ENCODE measurements at regions not wholly inside any gene's neighbourhood (a gene's known extent, or its start where the extent isn't known, plus 50 kb on each side); places are given as distances from the start of the nearest gene placed in this dataset.

DNA sequence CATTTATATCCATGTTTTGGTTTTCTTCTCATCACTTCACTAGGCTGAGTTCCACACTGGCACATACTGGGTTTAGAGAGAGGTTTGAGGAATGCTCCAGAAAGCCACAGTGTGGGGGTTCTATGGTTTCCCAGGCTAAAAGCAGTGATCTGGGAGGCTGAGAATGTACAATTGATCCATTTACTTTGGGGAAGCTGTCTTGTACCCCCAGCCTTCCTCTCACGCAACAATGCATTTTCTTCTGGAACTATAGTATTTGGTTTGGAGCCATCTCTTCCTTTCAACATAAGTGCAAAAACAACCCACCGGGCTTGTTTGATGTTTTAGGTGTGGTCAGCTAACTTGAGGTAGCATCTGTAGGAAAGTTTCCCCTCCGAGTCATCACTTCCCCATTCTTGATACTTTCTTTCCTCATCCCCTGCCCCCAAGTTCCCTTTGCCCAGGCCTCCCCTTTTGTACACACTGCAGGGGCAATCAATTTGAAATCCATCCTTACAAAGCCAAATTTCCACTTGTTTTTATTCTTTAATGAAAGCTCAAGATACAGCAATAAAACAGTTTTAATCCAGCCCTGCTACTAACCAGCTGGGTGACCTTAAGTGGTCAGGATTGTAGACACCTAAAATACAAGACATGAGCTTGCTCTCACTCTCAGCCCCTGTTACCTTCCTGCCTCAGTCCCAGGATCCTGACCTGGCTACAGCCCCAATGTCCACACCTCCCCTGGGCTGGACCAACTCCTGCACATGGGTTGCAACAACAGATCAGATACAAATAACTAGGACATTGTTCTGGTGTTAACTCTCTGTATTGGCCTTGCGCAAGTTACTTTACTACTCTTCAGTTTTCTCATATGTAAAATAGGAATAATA is 109.2 kb downstream of the FHDC1 start:
- WGBS (ENCODE audit: missing lambda C conversion rate): 51% methylated on average over 4 of the region's 4 CpGs
- no peak for TF ChIP-seq GATA3 (IDR thresholded peaks at IDR 0.05; ENCODE audit: borderline replicate concordance)
- no peak for TF ChIP-seq RAD21 (conservative IDR thresholded peaks at IDR 0.05 in 1 of 2, IDR thresholded peaks at IDR 0.05 in 1 of 2)
- no peak for TF ChIP-seq SREBF2 (IDR thresholded peaks at IDR 0.05)
- no peak for TF ChIP-seq EHMT2 (IDR thresholded peaks at IDR 0.05; ENCODE audit: low read depth)
- TF ChIP-seq POLR2A (IDR thresholded peaks at IDR 0.05; ENCODE audit: low read length): no peak
- TF ChIP-seq RFX5 (IDR thresholded peaks at IDR 0.05): no peak
- no peak for TF ChIP-seq SMC3 (IDR thresholded peaks at IDR 0.05)
- no peak for TF ChIP-seq KDM1A (IDR thresholded peaks at IDR 0.05; ENCODE audit: low read depth)
- TF ChIP-seq, protein P1, sequence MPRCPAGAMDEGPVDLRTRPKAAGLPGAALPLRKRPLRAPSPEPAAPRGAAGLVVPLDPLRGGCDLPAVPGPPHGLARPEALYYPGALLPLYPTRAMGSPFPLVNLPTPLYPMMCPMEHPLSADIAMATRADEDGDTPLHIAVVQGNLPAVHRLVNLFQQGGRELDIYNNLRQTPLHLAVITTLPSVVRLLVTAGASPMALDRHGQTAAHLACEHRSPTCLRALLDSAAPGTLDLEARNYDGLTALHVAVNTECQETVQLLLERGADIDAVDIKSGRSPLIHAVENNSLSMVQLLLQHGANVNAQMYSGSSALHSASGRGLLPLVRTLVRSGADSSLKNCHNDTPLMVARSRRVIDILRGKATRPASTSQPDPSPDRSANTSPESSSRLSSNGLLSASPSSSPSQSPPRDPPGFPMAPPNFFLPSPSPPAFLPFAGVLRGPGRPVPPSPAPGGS (IDR thresholded peaks at IDR 0.05): no peak
- TF ChIP-seq ESRRA (IDR thresholded peaks at IDR 0.05; ENCODE audit: borderline replicate concordance, low read length): no peak
- TF ChIP-seq, protein P2, sequence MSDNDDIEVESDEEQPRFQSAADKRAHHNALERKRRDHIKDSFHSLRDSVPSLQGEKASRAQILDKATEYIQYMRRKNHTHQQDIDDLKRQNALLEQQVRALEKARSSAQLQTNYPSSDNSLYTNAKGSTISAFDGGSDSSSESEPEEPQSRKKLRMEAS (IDR thresholded peaks at IDR 0.05): no peak
- TF ChIP-seq CBX8 (IDR thresholded peaks at IDR 0.05): no peak
- no peak for ATAC-seq

DNA sequence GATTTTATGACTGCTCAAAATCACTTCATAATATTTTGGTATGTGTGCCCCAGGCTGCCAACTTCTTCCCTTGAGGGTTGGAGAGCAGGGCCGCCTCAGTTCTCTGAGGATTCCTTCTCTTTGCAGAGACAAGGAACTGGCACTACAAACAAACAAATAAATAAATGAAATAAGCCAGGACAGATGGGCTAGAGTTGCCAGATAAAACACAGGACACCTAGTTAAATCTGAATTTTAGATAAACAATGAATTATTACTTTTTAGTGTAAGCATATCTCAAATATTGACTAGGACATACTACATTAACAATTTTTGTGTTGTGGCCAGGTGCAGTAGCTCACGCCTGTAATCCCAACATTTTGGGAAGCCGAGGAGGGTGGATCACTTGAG is 122.5 kb downstream of the FHDC1 start:
- DNase-seq (ENCODE audit: low read depth in 1 of 2, low spot score in 1 of 2): no peak
- 62% methylated on average over 3 of the region's 3 CpGs for WGBS (ENCODE audit: missing lambda C conversion rate)
- Histone ChIP-seq H3K4me3 (no peak overlapping the region), H3K4me2 (no peak overlapping the region), H3K9me3 (no peaks in the 10 kb centered on the region), H3K27ac (no peak overlapping the region), H3K4me1 (no peaks in the 10 kb centered on the region)
- no peak for FAIRE-seq
- ChIA-PET CTCF (interaction anchor here (2.5 kb wide), 1 partner anchor 25 kb away, joined by 10 read pairs; no protein-coding TSS in a partner anchor), POLR2A (no interaction called here)
- ATAC-seq: no peak
- TF ChIP-seq, protein P3, sequence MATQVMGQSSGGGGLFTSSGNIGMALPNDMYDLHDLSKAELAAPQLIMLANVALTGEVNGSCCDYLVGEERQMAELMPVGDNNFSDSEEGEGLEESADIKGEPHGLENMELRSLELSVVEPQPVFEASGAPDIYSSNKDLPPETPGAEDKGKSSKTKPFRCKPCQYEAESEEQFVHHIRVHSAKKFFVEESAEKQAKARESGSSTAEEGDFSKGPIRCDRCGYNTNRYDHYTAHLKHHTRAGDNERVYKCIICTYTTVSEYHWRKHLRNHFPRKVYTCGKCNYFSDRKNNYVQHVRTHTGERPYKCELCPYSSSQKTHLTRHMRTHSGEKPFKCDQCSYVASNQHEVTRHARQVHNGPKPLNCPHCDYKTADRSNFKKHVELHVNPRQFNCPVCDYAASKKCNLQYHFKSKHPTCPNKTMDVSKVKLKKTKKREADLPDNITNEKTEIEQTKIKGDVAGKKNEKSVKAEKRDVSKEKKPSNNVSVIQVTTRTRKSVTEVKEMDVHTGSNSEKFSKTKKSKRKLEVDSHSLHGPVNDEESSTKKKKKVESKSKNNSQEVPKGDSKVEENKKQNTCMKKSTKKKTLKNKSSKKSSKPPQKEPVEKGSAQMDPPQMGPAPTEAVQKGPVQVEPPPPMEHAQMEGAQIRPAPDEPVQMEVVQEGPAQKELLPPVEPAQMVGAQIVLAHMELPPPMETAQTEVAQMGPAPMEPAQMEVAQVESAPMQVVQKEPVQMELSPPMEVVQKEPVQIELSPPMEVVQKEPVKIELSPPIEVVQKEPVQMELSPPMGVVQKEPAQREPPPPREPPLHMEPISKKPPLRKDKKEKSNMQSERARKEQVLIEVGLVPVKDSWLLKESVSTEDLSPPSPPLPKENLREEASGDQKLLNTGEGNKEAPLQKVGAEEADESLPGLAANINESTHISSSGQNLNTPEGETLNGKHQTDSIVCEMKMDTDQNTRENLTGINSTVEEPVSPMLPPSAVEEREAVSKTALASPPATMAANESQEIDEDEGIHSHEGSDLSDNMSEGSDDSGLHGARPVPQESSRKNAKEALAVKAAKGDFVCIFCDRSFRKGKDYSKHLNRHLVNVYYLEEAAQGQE (IDR thresholded peaks at IDR 0.05): no peak
- TF ChIP-seq POLR2AphosphoS2 (conservative IDR thresholded peaks at IDR 0.05; ENCODE audit: low read length) (no peak), TP53 (CRISPR knock-in tag; IDR thresholded peaks at IDR 0.05) (no peak)
- TF ChIP-seq, protein P4, sequence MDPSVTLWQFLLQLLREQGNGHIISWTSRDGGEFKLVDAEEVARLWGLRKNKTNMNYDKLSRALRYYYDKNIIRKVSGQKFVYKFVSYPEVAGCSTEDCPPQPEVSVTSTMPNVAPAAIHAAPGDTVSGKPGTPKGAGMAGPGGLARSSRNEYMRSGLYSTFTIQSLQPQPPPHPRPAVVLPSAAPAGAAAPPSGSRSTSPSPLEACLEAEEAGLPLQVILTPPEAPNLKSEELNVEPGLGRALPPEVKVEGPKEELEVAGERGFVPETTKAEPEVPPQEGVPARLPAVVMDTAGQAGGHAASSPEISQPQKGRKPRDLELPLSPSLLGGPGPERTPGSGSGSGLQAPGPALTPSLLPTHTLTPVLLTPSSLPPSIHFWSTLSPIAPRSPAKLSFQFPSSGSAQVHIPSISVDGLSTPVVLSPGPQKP (IDR thresholded peaks at IDR 0.05; ENCODE audit: low read depth, low read length): no peak
- TF ChIP-seq, protein P2 (IDR thresholded peaks at IDR 0.05): no peak

More for the DNA sequence above, 109.2 kb downstream of the FHDC1 start:
- no peaks in the 10 kb centered on the region for H3K9me3 ChIP-seq
- DNase-seq (ENCODE audit: low read depth in 1 of 2, low spot score in 1 of 2) (no peak), FAIRE-seq (no peak)
- no peak overlapping the region for H3K4me3 ChIP-seq
- ChIA-PET POLR2A (no interaction called here), CTCF (no interaction called here)
- H3K27ac ChIP-seq: no peak overlapping the region
- no peak overlapping the region for H3K4me2 ChIP-seq
- H3K4me1 ChIP-seq: no peaks in the 10 kb centered on the region

DNA sequence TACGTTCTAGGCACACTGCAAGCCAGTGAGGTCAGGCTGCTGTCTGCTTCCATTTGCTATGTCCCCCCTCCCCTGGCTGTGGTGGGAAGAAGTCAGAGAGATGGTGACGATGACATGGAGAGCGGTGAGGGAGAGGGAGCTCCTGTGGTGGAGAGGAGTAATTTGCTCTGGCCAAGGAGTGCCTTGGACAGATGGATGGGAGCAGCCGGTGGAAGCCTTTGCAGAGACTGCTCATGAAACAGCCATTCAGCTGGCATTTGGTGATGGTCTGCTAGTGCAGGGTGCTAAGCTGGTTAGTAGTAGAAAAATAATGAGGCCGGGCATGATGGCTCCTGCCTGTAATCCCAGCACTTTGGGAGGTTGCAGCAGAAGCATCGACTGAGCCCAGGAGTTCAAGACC is 124.1 kb downstream of the FHDC1 start:
- FAIRE-seq (no peak), DNase-seq (ENCODE audit: low read depth in 1 of 2, low spot score in 1 of 2) (no peak), ATAC-seq (no peak)
- no peaks in the 10 kb centered on the region for H3K9me3 ChIP-seq
- H3K4me1 ChIP-seq: no peaks in the 10 kb centered on the region
- ChIA-PET POLR2A (no interaction called here), CTCF (interaction anchor here (2.5 kb wide), 1 partner anchor 23 kb away, joined by 10 read pairs; no protein-coding TSS in a partner anchor)
- no peak overlapping the region for H3K4me2 ChIP-seq
- 60% methylated on average over 6 of the region's 6 CpGs for WGBS (ENCODE audit: missing lambda C conversion rate)
- H3K4me3 ChIP-seq: no peak overlapping the region
- H3K27ac ChIP-seq: no peak overlapping the region
- TF ChIP-seq CHD2 (IDR thresholded peaks at IDR 0.05; ENCODE audit: low read length, partially characterized antibody) (no peak), HEYL (CRISPR knock-in tag; IDR thresholded peaks at IDR 0.05) (no peak), FOXS1 (CRISPR knock-in tag; IDR thresholded peaks at IDR 0.05) (no peak), ESRRA (IDR thresholded peaks at IDR 0.05; ENCODE audit: borderline replicate concordance, low read length) (no peak), EP300 (IDR thresholded peaks at IDR 0.05) (no peak), HOXB5 (CRISPR knock-in tag; IDR thresholded peaks at IDR 0.05) (no peak), NFE2L2 (conservative IDR thresholded peaks at IDR 0.05; ENCODE audit: low read length) (no peak), TFCP2L1 (CRISPR knock-in tag; IDR thresholded peaks at IDR 0.05) (no peak), JUN (IDR thresholded peaks at IDR 0.05) (no peak), ZSCAN20 (CRISPR knock-in tag; IDR thresholded peaks at IDR 0.05) (no peak), JUNB (IDR thresholded peaks at IDR 0.05) (no peak), GATA3 (IDR thresholded peaks at IDR 0.05; ENCODE audit: borderline replicate concordance) (no peak), FOSL2 (IDR thresholded peaks at IDR 0.05) (no peak), FOSL2 (CRISPR knock-in tag; IDR thresholded peaks at IDR 0.05) (no peak)
- TF ChIP-seq, protein P5, sequence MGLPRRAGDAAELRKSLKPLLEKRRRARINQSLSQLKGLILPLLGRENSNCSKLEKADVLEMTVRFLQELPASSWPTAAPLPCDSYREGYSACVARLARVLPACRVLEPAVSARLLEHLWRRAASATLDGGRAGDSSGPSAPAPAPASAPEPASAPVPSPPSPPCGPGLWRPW (IDR thresholded peaks at IDR 0.05): no peak
- TF ChIP-seq, protein P2 (IDR thresholded peaks at IDR 0.05): no peak
